ENCODE measurements at regions not wholly inside any gene's neighbourhood (a gene's known extent, or its start where the extent isn't known, plus 50 kb on each side); places are given as distances from the start of the nearest gene placed in this dataset.

GRCh38 chr12:124390442-124391097 lies 95.7 kb downstream of the RFLNA start:
- no peaks in the 10 kb centered on the region for H3K9me2 ChIP-seq (replicated peaks; ENCODE audit: insufficient read depth, low read length)
- H3K4me1 ChIP-seq (ENCODE audit: low read length), result peaks cover 18% of the 10 kb centered on the region
- DNase-seq, result no peak
- H4K20me1 ChIP-seq (ENCODE audit: insufficient read depth, low read length), result no peaks in the 10 kb centered on the region
- no peak for TF ChIP-seq EZH2phosphoT487 (IDR thresholded peaks at IDR 0.05; ENCODE audit: low read length)
- no peak for TF ChIP-seq EZH2 (optimal IDR thresholded peaks at IDR 0.05; ENCODE audit: low read depth, low read length)
- TF ChIP-seq CTCF (IDR thresholded peaks at IDR 0.05; ENCODE audit: low read length), result no peak
- no peak overlapping the region for H3K9ac ChIP-seq (ENCODE audit: low read length)
- H3K4me3 ChIP-seq (ENCODE audit: low read length), result no peak overlapping the region
- peaks cover 6% of the 10 kb centered on the region for H3F3A ChIP-seq (ENCODE audit: insufficient read depth, low read length)
- peak overlapping the region; percentile 66; the same call in 1 of the 2 replicates for H3K27ac ChIP-seq (ENCODE audit: low read length)
- peak overlapping the region; percentile 47; the same call in 1 of the 2 replicates for H3K4me2 ChIP-seq (ENCODE audit: low read depth, low read length)
- H2AFZ ChIP-seq (ENCODE audit: low read length), result no peak overlapping the region
- H3K36me3 ChIP-seq (replicated peaks; ENCODE audit: insufficient read depth, low read length), result no peaks in the 10 kb centered on the region
- H3K79me2 ChIP-seq (ENCODE audit: low read length), result 0 out of 2 replicates have a peak, but pooled peaks cover 4% of the 10 kb centered on the region
- H3K27me3 ChIP-seq (replicated peaks; ENCODE audit: insufficient read depth, low read length), result no peaks in the 10 kb centered on the region
- H3K9me3 ChIP-seq (replicated peaks; ENCODE audit: insufficient read depth, low read length), result no peaks in the 10 kb centered on the region

GRCh38 chr12:124389725-124390441 lies 95.0 kb downstream of the RFLNA start:
- no peaks in the 10 kb centered on the region for H3K36me3 ChIP-seq (replicated peaks; ENCODE audit: insufficient read depth, low read length)
- peak overlapping the region; percentile 62; the same call in 1 of the 2 replicates for H3K4me2 ChIP-seq (ENCODE audit: low read depth, low read length)
- H4K20me1 ChIP-seq (ENCODE audit: insufficient read depth, low read length), result no peaks in the 10 kb centered on the region
- DNase-seq, result no peak
- no peaks in the 10 kb centered on the region for H3K27me3 ChIP-seq (replicated peaks; ENCODE audit: insufficient read depth, low read length)
- H3K79me2 ChIP-seq (ENCODE audit: low read length), result 0 out of 2 replicates have a peak, but pooled peaks cover 4% of the 10 kb centered on the region
- no peak for TF ChIP-seq EZH2phosphoT487 (IDR thresholded peaks at IDR 0.05; ENCODE audit: low read length)
- no peak for TF ChIP-seq CTCF (IDR thresholded peaks at IDR 0.05; ENCODE audit: low read length)
- TF ChIP-seq EZH2 (optimal IDR thresholded peaks at IDR 0.05; ENCODE audit: low read depth, low read length), result no peak
- H2AFZ ChIP-seq (ENCODE audit: low read length), result no peak overlapping the region
- H3F3A ChIP-seq (ENCODE audit: insufficient read depth, low read length), result peaks cover 6% of the 10 kb centered on the region
- H3K27ac ChIP-seq (ENCODE audit: low read length), result no peak overlapping the region
- H3K9me3 ChIP-seq (replicated peaks; ENCODE audit: insufficient read depth, low read length), result no peaks in the 10 kb centered on the region
- H3K9me2 ChIP-seq (replicated peaks; ENCODE audit: insufficient read depth, low read length), result no peaks in the 10 kb centered on the region
- peaks cover 18% of the 10 kb centered on the region for H3K4me1 ChIP-seq (ENCODE audit: low read length)
- no peak overlapping the region for H3K4me3 ChIP-seq (ENCODE audit: low read length)
- no peak overlapping the region for H3K9ac ChIP-seq (ENCODE audit: low read length)

GRCh38 chr12:124389138-124389724 lies 94.3 kb downstream of the RFLNA start:
- H4K20me1 ChIP-seq (ENCODE audit: insufficient read depth, low read length), result no peaks in the 10 kb centered on the region
- peak overlapping the region; percentile 37; the same call in 1 of the 2 replicates for H3K9ac ChIP-seq (ENCODE audit: low read length)
- H3K27ac ChIP-seq (ENCODE audit: low read length), result peak overlapping the region; percentile 55; the same call in 1 of the 2 replicates
- peaks cover 18% of the 10 kb centered on the region for H3K4me1 ChIP-seq (ENCODE audit: low read length)
- peaks cover 6% of the 10 kb centered on the region for H3F3A ChIP-seq (ENCODE audit: insufficient read depth, low read length)
- H3K79me2 ChIP-seq (ENCODE audit: low read length), result 0 out of 2 replicates have a peak, but pooled peaks cover 4% of the 10 kb centered on the region
- peak overlapping the region; percentile 62 for H3K4me2 ChIP-seq (ENCODE audit: low read depth, low read length)
- no peaks in the 10 kb centered on the region for H3K9me3 ChIP-seq (replicated peaks; ENCODE audit: insufficient read depth, low read length)
- H3K27me3 ChIP-seq (replicated peaks; ENCODE audit: insufficient read depth, low read length), result no peaks in the 10 kb centered on the region
- DNase-seq, result peak; percentile 52
- H3K36me3 ChIP-seq (replicated peaks; ENCODE audit: insufficient read depth, low read length), result no peaks in the 10 kb centered on the region
- no peak overlapping the region for H2AFZ ChIP-seq (ENCODE audit: low read length)
- H3K9me2 ChIP-seq (replicated peaks; ENCODE audit: insufficient read depth, low read length), result no peaks in the 10 kb centered on the region
- TF ChIP-seq EZH2phosphoT487 (IDR thresholded peaks at IDR 0.05; ENCODE audit: low read length) (no peak), EZH2 (optimal IDR thresholded peaks at IDR 0.05; ENCODE audit: low read depth, low read length) (no peak), CTCF (IDR thresholded peaks at IDR 0.05; ENCODE audit: low read length) (no peak)
- H3K4me3 ChIP-seq (ENCODE audit: low read length), result peak overlapping the region; percentile 41; the same call in 1 of the 2 replicates
